Stimulated activated naive B cell treated with anti-CD40 and anti-IgM and Interleukin-4, amounts not matched to agents 10 μg/mL and 1 μg/mL and 100 μg/mL, for 72 hours (primary cell): ENCODE measurements at regions not wholly inside any gene's neighbourhood (a gene's known extent, or its start where the extent isn't known, plus 50 kb on each side); places are given as distances from the start of the nearest gene placed in this dataset.
A peak's percentile ranks its signal among the peaks of the same experiment; 100 is the strongest.

ENCODE experiments used
- ATAC-seq, 2 donors: fragments of 150-1000 bp; cut with Tn5 transposase; replicated peaks; 2 replicates each; pipeline ENCODE4 v1.10.0; 2021; ENCODE audit warnings: moderate library complexity in 1 of 2
- DNase-seq: peaks from one replicate; pipeline ENCODE4 v3.0.0; 2021
- H3K27ac Mint-ChIP-seq: one replicate; pipeline ENCODE4 v1.8.0; 2022; ENCODE audit warnings: mild to moderate bottlenecking, mixed read lengths
- H3K27me3 Mint-ChIP-seq, 2 donors: one replicate each; pipeline ENCODE4 v1.8.0; 2022; ENCODE audit warnings: mixed read lengths in 2 of 2
- H3K36me3 Mint-ChIP-seq, 2 donors: one replicate each; pipeline ENCODE4 v1.8.0; 2022; ENCODE audit warnings: mixed read lengths in 2 of 2, mild to moderate bottlenecking in 1 of 2
- H3K4me1 Mint-ChIP-seq, 2 donors: one replicate each; pipeline ENCODE4 v1.8.0; 2022; ENCODE audit warnings: mixed read lengths in 2 of 2, mild to moderate bottlenecking in 1 of 2
- H3K4me3 Mint-ChIP-seq, 2 donors: one replicate each; pipeline ENCODE4 v1.8.0; 2022; ENCODE audit warnings: mild to moderate bottlenecking in 2 of 2, mixed read lengths in 2 of 2, moderate library complexity in 1 of 2
- H3K9me3 Mint-ChIP-seq, 2 donors: one replicate each; pipeline ENCODE4 v1.8.0; 2022; ENCODE audit warnings: mixed read lengths in 2 of 2, mild to moderate bottlenecking in 1 of 2

- H3K4me1 Mint-ChIP-seq, result peaks cover 8 to 9% of the 10 kb centered on the region in 2 donors
- no peak overlapping the region for H3K27ac Mint-ChIP-seq
- H3K4me3 Mint-ChIP-seq, result no peak overlapping the region
- no peak for DNase-seq
- ATAC-seq, result peak in 1 of 2 donors; percentile 65
- H3K27me3 Mint-ChIP-seq, result peaks cover 37 to 55% of the 10 kb centered on the region in 2 donors
- no peaks in the 10 kb centered on the region for H3K36me3 Mint-ChIP-seq
- no peaks in the 10 kb centered on the region for H3K9me3 Mint-ChIP-seq
Measured at GRCh38 chr15:70160267-70160666, 62.5 kb upstream of the TLE3 start.

GRCh38 chr15:70159713-70160009 lies 61.9 kb upstream of the TLE3 start:
- H3K9me3 Mint-ChIP-seq, result no peaks in the 10 kb centered on the region
- ATAC-seq (no peak), DNase-seq (no peak)
- H3K36me3 Mint-ChIP-seq, result no peaks in the 10 kb centered on the region
- no peak overlapping the region for H3K4me3 Mint-ChIP-seq
- peaks cover 8 to 9% of the 10 kb centered on the region in 2 donors for H3K4me1 Mint-ChIP-seq
- peaks cover 43 to 61% of the 10 kb centered on the region in 2 donors for H3K27me3 Mint-ChIP-seq
- no peak overlapping the region for H3K27ac Mint-ChIP-seq

- no peak overlapping the region for H3K27ac Mint-ChIP-seq
- peaks cover 45 to 66% of the 10 kb centered on the region in 2 donors for H3K27me3 Mint-ChIP-seq
- no peak for DNase-seq
- H3K9me3 Mint-ChIP-seq, result no peaks in the 10 kb centered on the region
- no peaks in the 10 kb centered on the region for H3K36me3 Mint-ChIP-seq
- peak in 1 of 2 donors; percentile 46 for ATAC-seq
- no peak overlapping the region for H3K4me3 Mint-ChIP-seq
- peaks cover 8 to 9% of the 10 kb centered on the region in 2 donors for H3K4me1 Mint-ChIP-seq
Measured at GRCh38 chr15:70159001-70159712, 61.4 kb upstream of the TLE3 start.

- H3K4me3 Mint-ChIP-seq, result no peak overlapping the region
- no peak for ATAC-seq
- H3K36me3 Mint-ChIP-seq, result no peaks in the 10 kb centered on the region
- peaks cover 45 to 69% of the 10 kb centered on the region in 2 donors for H3K27me3 Mint-ChIP-seq
- no peaks in the 10 kb centered on the region for H3K9me3 Mint-ChIP-seq
- no peak overlapping the region for H3K27ac Mint-ChIP-seq
- H3K4me1 Mint-ChIP-seq, result peaks cover 8 to 9% of the 10 kb centered on the region in 2 donors
- DNase-seq, result no peak
Measured at GRCh38 chr15:70158309-70159000, 60.7 kb upstream of the TLE3 start.

GRCh38 chr15:70156671-70157271 lies 59.1 kb upstream of the TLE3 start:
- peaks cover 42 to 65% of the 10 kb centered on the region in 2 donors for H3K27me3 Mint-ChIP-seq
- DNase-seq (no peak), ATAC-seq (no peak)
- H3K4me3 Mint-ChIP-seq, result no peak overlapping the region
- H3K27ac Mint-ChIP-seq, result no peak overlapping the region
- H3K36me3 Mint-ChIP-seq, result no peaks in the 10 kb centered on the region
- peaks cover 12 to 16% of the 10 kb centered on the region in 2 donors for H3K4me1 Mint-ChIP-seq
- no peaks in the 10 kb centered on the region for H3K9me3 Mint-ChIP-seq

GRCh38 chr15:70154718-70155347 lies 57.1 kb upstream of the TLE3 start:
- no peak for DNase-seq
- Mint-ChIP-seq H3K4me1 (peaks cover 13 to 21% of the 10 kb centered on the region in 2 donors), H3K9me3 (no peaks in the 10 kb centered on the region), H3K27ac (no peak overlapping the region), H3K4me3 (no peak overlapping the region), H3K36me3 (no peaks in the 10 kb centered on the region), H3K27me3 (peaks cover 43 to 51% of the 10 kb centered on the region in 2 donors)
- no peak for ATAC-seq

- no peak overlapping the region for H3K4me3 Mint-ChIP-seq
- H3K27me3 Mint-ChIP-seq, result peaks cover 41 to 47% of the 10 kb centered on the region in 2 donors
- H3K36me3 Mint-ChIP-seq, result no peaks in the 10 kb centered on the region
- H3K9me3 Mint-ChIP-seq, result no peaks in the 10 kb centered on the region
- DNase-seq (no peak), ATAC-seq (no peak)
- no peak overlapping the region for H3K27ac Mint-ChIP-seq
- H3K4me1 Mint-ChIP-seq, result peaks cover 8 to 14% of the 10 kb centered on the region in 2 donors
Measured at GRCh38 chr15:70153921-70154717, 56.4 kb upstream of the TLE3 start.

- H3K4me3 Mint-ChIP-seq, result no peak overlapping the region
- no peaks in the 10 kb centered on the region for H3K9me3 Mint-ChIP-seq
- peaks cover 39 to 51% of the 10 kb centered on the region in 2 donors for H3K27me3 Mint-ChIP-seq
- no peaks in the 10 kb centered on the region for H3K36me3 Mint-ChIP-seq
- peaks cover 8 to 13% of the 10 kb centered on the region in 2 donors for H3K4me1 Mint-ChIP-seq
- DNase-seq (no peak), ATAC-seq (peak; percentile 85 to 92)
- no peak overlapping the region for H3K27ac Mint-ChIP-seq
Measured at GRCh38 chr15:70152070-70152480, 54.4 kb upstream of the TLE3 start.

GRCh38 chr15:70151462-70151861 lies 53.7 kb upstream of the TLE3 start:
- Mint-ChIP-seq H3K4me1 (peaks cover 8 to 13% of the 10 kb centered on the region in 2 donors), H3K9me3 (no peaks in the 10 kb centered on the region), H3K4me3 (no peak overlapping the region), H3K27me3 (peaks cover 39 to 51% of the 10 kb centered on the region in 2 donors), H3K36me3 (no peaks in the 10 kb centered on the region), H3K27ac (no peak overlapping the region)
- no peak for DNase-seq
- ATAC-seq, result no peak

- no peaks in the 10 kb centered on the region for H3K36me3 Mint-ChIP-seq
- peaks cover 8 to 13% of the 10 kb centered on the region in 2 donors for H3K4me1 Mint-ChIP-seq
- peaks cover 39 to 51% of the 10 kb centered on the region in 2 donors for H3K27me3 Mint-ChIP-seq
- H3K9me3 Mint-ChIP-seq, result no peaks in the 10 kb centered on the region
- no peak for DNase-seq
- H3K4me3 Mint-ChIP-seq, result no peak overlapping the region
- no peak for ATAC-seq
- H3K27ac Mint-ChIP-seq, result no peak overlapping the region
Measured at GRCh38 chr15:70151003-70151402, 53.3 kb upstream of the TLE3 start.

- DNase-seq (no peak), ATAC-seq (no peak)
- Mint-ChIP-seq H3K4me3 (no peak overlapping the region), H3K27ac (no peak overlapping the region), H3K27me3 (peaks cover 41 to 47% of the 10 kb centered on the region in 2 donors), H3K36me3 (no peaks in the 10 kb centered on the region), H3K4me1 (peaks cover 6 to 13% of the 10 kb centered on the region in 2 donors), H3K9me3 (no peaks in the 10 kb centered on the region)
Measured at GRCh38 chr15:70150405-70150747, 52.7 kb upstream of the TLE3 start.

GRCh38 chr15:70149667-70150404 lies 52.1 kb upstream of the TLE3 start:
- no peaks in the 10 kb centered on the region for H3K9me3 Mint-ChIP-seq
- peaks cover 41 to 48% of the 10 kb centered on the region in 2 donors for H3K27me3 Mint-ChIP-seq
- H3K36me3 Mint-ChIP-seq, result no peaks in the 10 kb centered on the region
- peaks cover 6 to 13% of the 10 kb centered on the region in 2 donors for H3K4me1 Mint-ChIP-seq
- no peak overlapping the region for H3K4me3 Mint-ChIP-seq
- ATAC-seq, result no peak
- H3K27ac Mint-ChIP-seq, result no peak overlapping the region
- DNase-seq, result no peak

GRCh38 chr15:70147778-70148177 lies 50.1 kb upstream of the TLE3 start:
- no peaks in the 10 kb centered on the region for H3K36me3 Mint-ChIP-seq
- H3K27ac Mint-ChIP-seq, result no peak overlapping the region

More at GRCh38 chr15:70147778-70148177, 50.1 kb upstream of the TLE3 start:
- H3K4me3 Mint-ChIP-seq, result no peak overlapping the region
- H3K4me1 Mint-ChIP-seq, result peaks cover 8 to 15% of the 10 kb centered on the region in 2 donors
- no peaks in the 10 kb centered on the region for H3K9me3 Mint-ChIP-seq
- H3K27me3 Mint-ChIP-seq, result peaks cover 53 to 56% of the 10 kb centered on the region in 2 donors
- ATAC-seq (no peak), DNase-seq (no peak)
